Calu3 (cell line): ENCODE measurements at regions not wholly inside any gene's neighbourhood (a gene's known extent, or its start where the extent isn't known, plus 50 kb on each side); places are given as distances from the start of the nearest gene placed in this dataset.

ENCODE experiments used
- BruUV-seq: library from RNA; stranded (reverse); fragments of 400-500 nt; replicated peaks from 2 replicates; lab custom pipeline; 2021; lab: Mats Ljungman, UMichigan
- CTCF ChIA-PET: fragments of 300-600 bp; sonication (Branson Sonifier 250); formaldehyde crosslinking; loops from one replicate; lab custom pipeline; 2022; ENCODE audit warnings: antibody characterized with exemption; lab: Charles Lee
- DNase-seq: peaks from one replicate; pipeline ENCODE4 v3.0.0; 2022
- H3K27ac Mint-ChIP-seq: one replicate; pipeline ENCODE4 v1.8.0; 2022; ENCODE audit warnings: mixed read lengths; ENCODE audit not compliant: unreplicated experiment
- H3K27me3 Mint-ChIP-seq: one replicate; pipeline ENCODE4 v1.8.0; 2022; ENCODE audit warnings: mixed read lengths; ENCODE audit not compliant: unreplicated experiment
- H3K36me3 Mint-ChIP-seq: one replicate; pipeline ENCODE4 v1.8.0; 2022; ENCODE audit warnings: mild to moderate bottlenecking, moderate library complexity, mixed read lengths; ENCODE audit not compliant: insufficient read depth, unreplicated experiment
- H3K4me1 Mint-ChIP-seq: one replicate; pipeline ENCODE4 v1.8.0; 2022; ENCODE audit warnings: mild to moderate bottlenecking, low read depth, mixed read lengths; ENCODE audit not compliant: unreplicated experiment
- H3K4me3 Mint-ChIP-seq: one replicate; pipeline ENCODE4 v1.8.0; 2022; ENCODE audit warnings: mild to moderate bottlenecking, low read depth, moderate library complexity, mixed read lengths; ENCODE audit not compliant: unreplicated experiment
- H3K9me3 Mint-ChIP-seq: one replicate; pipeline ENCODE4 v1.8.0; 2022; ENCODE audit warnings: low read depth, mixed read lengths; ENCODE audit not compliant: unreplicated experiment
- intact Hi-C: fragments of 100-400 bp; cut with micrococcal nuclease; formaldehyde crosslinking; loops from one replicate; pipeline ENCODE4 v1.10.0; 2022; ENCODE audit not compliant: unreplicated experiment
- TF ChIP-seq, protein P1 (sequence below): fragments of 200-600 bp; IDR thresholded peaks from one replicate; pipeline ENCODE4 v1.8.0; 2022; ENCODE audit warnings: antibody characterized with exemption; ENCODE audit not compliant: unreplicated experiment

GRCh38 chr7:142607351-142607750 is 141.9 kb upstream of the PRSS1 start:
- Mint-ChIP-seq H3K4me3 (no peak overlapping the region), H3K36me3 (no peaks in the 10 kb centered on the region), H3K27me3 (peaks cover 60% of the 10 kb centered on the region), H3K4me1 (no peaks in the 10 kb centered on the region), H3K27ac (no peak overlapping the region), H3K9me3 (no peaks in the 10 kb centered on the region)
- TF ChIP-seq, protein P1, sequence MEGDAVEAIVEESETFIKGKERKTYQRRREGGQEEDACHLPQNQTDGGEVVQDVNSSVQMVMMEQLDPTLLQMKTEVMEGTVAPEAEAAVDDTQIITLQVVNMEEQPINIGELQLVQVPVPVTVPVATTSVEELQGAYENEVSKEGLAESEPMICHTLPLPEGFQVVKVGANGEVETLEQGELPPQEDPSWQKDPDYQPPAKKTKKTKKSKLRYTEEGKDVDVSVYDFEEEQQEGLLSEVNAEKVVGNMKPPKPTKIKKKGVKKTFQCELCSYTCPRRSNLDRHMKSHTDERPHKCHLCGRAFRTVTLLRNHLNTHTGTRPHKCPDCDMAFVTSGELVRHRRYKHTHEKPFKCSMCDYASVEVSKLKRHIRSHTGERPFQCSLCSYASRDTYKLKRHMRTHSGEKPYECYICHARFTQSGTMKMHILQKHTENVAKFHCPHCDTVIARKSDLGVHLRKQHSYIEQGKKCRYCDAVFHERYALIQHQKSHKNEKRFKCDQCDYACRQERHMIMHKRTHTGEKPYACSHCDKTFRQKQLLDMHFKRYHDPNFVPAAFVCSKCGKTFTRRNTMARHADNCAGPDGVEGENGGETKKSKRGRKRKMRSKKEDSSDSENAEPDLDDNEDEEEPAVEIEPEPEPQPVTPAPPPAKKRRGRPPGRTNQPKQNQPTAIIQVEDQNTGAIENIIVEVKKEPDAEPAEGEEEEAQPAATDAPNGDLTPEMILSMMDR, result no peak
- intact Hi-C loops, result no loop called here
- CTCF ChIA-PET, result no interaction called here
- no peak for DNase-seq
- BruUV-seq, result no TSS peak

GRCh38 chr7:142606081-142606480 is 143.2 kb upstream of the PRSS1 start:
- TF ChIP-seq, protein P1, result no peak
- intact Hi-C loops, result no loop called here
- H3K4me1 Mint-ChIP-seq, result no peaks in the 10 kb centered on the region
- no peak overlapping the region for H3K4me3 Mint-ChIP-seq
- no peaks in the 10 kb centered on the region for H3K9me3 Mint-ChIP-seq
- CTCF ChIA-PET, result no interaction called here
- no peaks in the 10 kb centered on the region for H3K36me3 Mint-ChIP-seq
- no peak for DNase-seq
- peaks cover 63% of the 10 kb centered on the region for H3K27me3 Mint-ChIP-seq
- BruUV-seq, result no TSS peak
- H3K27ac Mint-ChIP-seq, result no peak overlapping the region

- Mint-ChIP-seq H3K4me3 (no peak overlapping the region), H3K9me3 (no peaks in the 10 kb centered on the region), H3K27ac (no peak overlapping the region), H3K4me1 (no peaks in the 10 kb centered on the region), H3K27me3 (peaks cover 69% of the 10 kb centered on the region), H3K36me3 (no peaks in the 10 kb centered on the region)
- TF ChIP-seq, protein P1, result no peak
- CTCF ChIA-PET, result interaction anchor here (1.4 to 1.6 kb wide), 3 partner anchors 14 to 179 kb away, joined by 4 to 15 read pairs (median 13); no protein-coding TSS in a partner anchor
- intact Hi-C loops, result loop anchor here (2.0 kb wide), 1 partner anchor 178 kb away; no protein-coding TSS in a partner anchor
- BruUV-seq, result no TSS peak
- DNase-seq, result no peak
Observed at GRCh38 chr7:142604671-142605070, 144.6 kb upstream of the PRSS1 start.

DNA sequence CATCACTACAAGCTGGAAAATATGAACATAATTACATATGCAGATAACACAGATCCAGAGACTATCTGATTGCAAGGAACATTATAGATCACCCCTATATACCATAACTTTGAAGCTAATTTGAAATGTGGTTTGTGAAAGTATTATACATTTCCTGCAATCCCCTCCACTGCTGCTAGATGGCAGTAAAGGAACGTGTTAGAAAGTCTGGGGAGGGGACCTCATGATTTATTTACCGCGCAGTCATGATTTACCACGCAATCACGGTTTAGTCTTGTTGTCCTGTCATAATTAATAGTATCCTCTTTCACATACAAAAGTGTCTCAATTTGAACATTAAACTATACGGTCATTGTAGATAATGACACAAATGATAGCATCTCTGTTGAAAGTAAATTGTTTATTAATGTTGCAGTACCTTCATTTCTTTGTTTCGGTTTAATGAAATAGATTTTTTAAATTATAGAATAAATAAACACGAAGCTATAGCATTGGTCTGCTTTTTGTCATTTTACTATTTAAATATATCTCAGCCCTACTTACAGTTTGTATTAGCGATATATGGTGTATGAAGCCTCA is 145.3 kb upstream of the PRSS1 start:
- H3K36me3 Mint-ChIP-seq, result no peaks in the 10 kb centered on the region
- BruUV-seq, result no TSS peak
- H3K27me3 Mint-ChIP-seq, result peaks cover 65% of the 10 kb centered on the region

More for the DNA sequence above, 145.3 kb upstream of the PRSS1 start:
- peak; percentile 58 for DNase-seq
- CTCF ChIA-PET, result interaction anchor here (0.7 to 1.6 kb wide), 6 partner anchors 14 to 262 kb away, joined by 3 to 15 read pairs (median 6); no protein-coding TSS in a partner anchor
- Mint-ChIP-seq H3K4me1 (no peaks in the 10 kb centered on the region), H3K27ac (no peak overlapping the region), H3K4me3 (no peak overlapping the region), H3K9me3 (no peaks in the 10 kb centered on the region)
- intact Hi-C loops, result loop anchor here (2.0 kb wide), 1 partner anchor 179 kb away; no protein-coding TSS in a partner anchor
- TF ChIP-seq, protein P1, result peak; percentile 47
